Fibroblast of lung (primary cell): ENCODE measurements at regions not wholly inside any gene's neighbourhood (a gene's known extent, or its start where the extent isn't known, plus 50 kb on each side); places are given as distances from the start of the nearest gene placed in this dataset.

Source experiments
- DNase-seq, 2 donors: peaks; one replicate each; pipeline versions ENCODE4 v3.0.0 to v3.0.0-alpha.2; 2010; ENCODE audit warnings: low read depth in 2 of 2
- H2AFZ ChIP-seq: 2 replicates; pipeline ENCODE4 v1.5.1; 2012; ENCODE audit warnings: low read length, control low read depth, inconsistent platforms
- H3K27ac ChIP-seq: 2 replicates; pipeline ENCODE4 v1.5.1; 2011; ENCODE audit warnings: low read length, control low read depth; ENCODE audit not compliant: insufficient read depth
- H3K27me3 ChIP-seq: 2 replicates; pipeline ENCODE4 v1.5.1; 2011; ENCODE audit warnings: mild to moderate bottlenecking, low read length; ENCODE audit not compliant: control insufficient read depth, insufficient read depth
- H3K36me3 ChIP-seq: 2 replicates; pipeline ENCODE4 v1.5.1; 2011; ENCODE audit warnings: low read length; ENCODE audit not compliant: control insufficient read depth, insufficient read depth
- H3K4me1 ChIP-seq: 2 replicates; pipeline ENCODE4 v1.5.1; 2011; ENCODE audit warnings: low read length; ENCODE audit not compliant: control insufficient read depth, insufficient read depth; ENCODE audit errors: extremely low read depth
- H3K4me2 ChIP-seq: 2 replicates; pipeline ENCODE4 v1.5.1; 2011; ENCODE audit warnings: low read length, control low read depth; ENCODE audit not compliant: insufficient read depth; ENCODE audit errors: extremely low read depth
- H3K4me3 ChIP-seq, 4 experiments: fragments of 200-600 bp in 1 of 4; sonication (generic) in 1 of 4; replicated peaks in 1 of 4; 2 replicates each; pipeline ENCODE4 v1.5.1; 2011 to 2016; ENCODE audit warnings: low read length in 4 of 4, low read depth in 3 of 4, mild to moderate bottlenecking in 3 of 4, control low read depth in 2 of 4, inconsistent platforms in 1 of 4, mixed read lengths in 1 of 4; ENCODE audit not compliant: insufficient read depth in 1 of 4; ENCODE audit errors: control extremely low read depth in 1 of 4
- H3K79me2 ChIP-seq: 2 replicates; pipeline ENCODE4 v1.5.1; 2012; ENCODE audit warnings: mild to moderate bottlenecking, low read length, inconsistent platforms; ENCODE audit not compliant: control insufficient read depth, insufficient read depth
- H3K9ac ChIP-seq: 2 replicates; pipeline ENCODE4 v1.5.1; 2011; ENCODE audit warnings: mild to moderate bottlenecking, low read length, control low read depth; ENCODE audit not compliant: insufficient read depth
- H3K9me3 ChIP-seq: 2 replicates; pipeline ENCODE4 v1.5.1; 2012; ENCODE audit warnings: low read depth, low read length; ENCODE audit not compliant: control insufficient read depth, insufficient read depth
- H4K20me1 ChIP-seq: 2 replicates; pipeline ENCODE4 v1.5.1; 2011; ENCODE audit warnings: low read length; ENCODE audit not compliant: control insufficient read depth, insufficient read depth; ENCODE audit errors: extremely low read depth
- EZH2 ChIP-seq: IDR thresholded peaks from 2 replicates; pipeline ENCODE4 v1.5.1; 2012; ENCODE audit warnings: low read length, control low read depth, mild to moderate bottlenecking; ENCODE audit errors: missing control alignments
- TF ChIP-seq, protein P1 (sequence below), 2 donors: IDR thresholded peaks in 1 of 2; conservative IDR thresholded peaks in 1 of 2; 1 replicate in 1 of 2; 2 replicates in 1 of 2; pipeline ENCODE4 v1.5.1; 2011 to 2012; ENCODE audit warnings: low read length in 2 of 2, control low read depth in 1 of 2, inconsistent platforms in 1 of 2, low read depth in 1 of 2, mild to moderate bottlenecking in 1 of 2

DNA sequence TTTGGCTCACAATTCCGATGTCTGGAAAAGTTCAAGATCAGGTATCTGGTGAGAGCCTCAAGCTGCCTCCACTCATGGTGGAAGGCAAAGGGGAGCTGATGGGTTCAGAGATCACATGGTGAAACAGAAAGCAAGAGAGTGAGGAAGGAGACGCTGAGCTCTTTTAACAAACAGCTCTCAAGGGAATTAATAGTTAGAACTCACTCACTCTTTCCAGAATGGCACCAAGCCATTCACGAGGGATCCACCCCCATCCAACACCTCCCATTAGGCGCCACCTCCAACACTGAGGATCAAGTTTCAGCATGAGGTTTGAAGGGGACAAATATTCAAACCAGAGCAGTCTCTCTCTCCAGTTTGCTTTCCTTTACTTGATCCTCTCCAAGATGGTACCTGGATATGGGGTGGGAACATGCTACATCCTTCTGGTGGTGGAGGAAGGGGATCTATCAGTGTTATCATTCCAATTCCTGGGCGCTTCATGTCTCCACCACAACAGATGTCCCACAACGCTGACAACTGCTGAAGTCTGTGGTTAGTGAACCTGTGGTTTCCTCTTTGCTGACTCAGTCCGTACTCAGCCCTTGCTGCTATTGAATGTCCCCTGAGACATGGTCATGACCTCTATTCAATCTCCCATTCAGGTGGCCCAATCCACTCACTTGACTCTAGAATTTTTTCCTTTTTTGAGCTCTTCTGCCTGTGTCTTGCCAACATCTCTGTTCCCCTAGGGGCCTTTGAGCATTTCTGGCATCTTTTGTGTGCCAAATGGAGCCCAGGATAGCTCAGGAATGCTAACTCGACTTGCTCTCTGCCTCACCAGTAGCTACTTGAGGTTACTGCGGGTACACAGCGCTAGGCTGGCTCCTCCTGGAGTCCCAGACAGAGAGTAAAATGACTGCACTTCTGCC lies 395.2 kb downstream of the MID1IP1 start:
- H3K27me3 ChIP-seq, result no peaks in the 10 kb centered on the region
- H2AFZ ChIP-seq, result no peak overlapping the region
- no peak overlapping the region for H3K9ac ChIP-seq
- no peak overlapping the region for H3K4me3 ChIP-seq
- H3K27ac ChIP-seq, result no peak overlapping the region
- H3K4me2 ChIP-seq, result no peak overlapping the region
- TF ChIP-seq, protein P1, sequence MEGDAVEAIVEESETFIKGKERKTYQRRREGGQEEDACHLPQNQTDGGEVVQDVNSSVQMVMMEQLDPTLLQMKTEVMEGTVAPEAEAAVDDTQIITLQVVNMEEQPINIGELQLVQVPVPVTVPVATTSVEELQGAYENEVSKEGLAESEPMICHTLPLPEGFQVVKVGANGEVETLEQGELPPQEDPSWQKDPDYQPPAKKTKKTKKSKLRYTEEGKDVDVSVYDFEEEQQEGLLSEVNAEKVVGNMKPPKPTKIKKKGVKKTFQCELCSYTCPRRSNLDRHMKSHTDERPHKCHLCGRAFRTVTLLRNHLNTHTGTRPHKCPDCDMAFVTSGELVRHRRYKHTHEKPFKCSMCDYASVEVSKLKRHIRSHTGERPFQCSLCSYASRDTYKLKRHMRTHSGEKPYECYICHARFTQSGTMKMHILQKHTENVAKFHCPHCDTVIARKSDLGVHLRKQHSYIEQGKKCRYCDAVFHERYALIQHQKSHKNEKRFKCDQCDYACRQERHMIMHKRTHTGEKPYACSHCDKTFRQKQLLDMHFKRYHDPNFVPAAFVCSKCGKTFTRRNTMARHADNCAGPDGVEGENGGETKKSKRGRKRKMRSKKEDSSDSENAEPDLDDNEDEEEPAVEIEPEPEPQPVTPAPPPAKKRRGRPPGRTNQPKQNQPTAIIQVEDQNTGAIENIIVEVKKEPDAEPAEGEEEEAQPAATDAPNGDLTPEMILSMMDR (conservative IDR thresholded peaks at IDR 0.05 in 1 of 2, IDR thresholded peaks at IDR 0.05 in 1 of 2; ENCODE audit: low read depth in 1 of 2, low read length in 2 of 2), result no peak
- TF ChIP-seq EZH2, result no peak
- H3K4me1 ChIP-seq, result no peaks in the 10 kb centered on the region
- no peaks in the 10 kb centered on the region for H3K9me3 ChIP-seq
- peak; percentile 45 to 88 for DNase-seq
- no peaks in the 10 kb centered on the region for H3K36me3 ChIP-seq
- no peaks in the 10 kb centered on the region for H4K20me1 ChIP-seq
- no peaks in the 10 kb centered on the region for H3K79me2 ChIP-seq

DNA sequence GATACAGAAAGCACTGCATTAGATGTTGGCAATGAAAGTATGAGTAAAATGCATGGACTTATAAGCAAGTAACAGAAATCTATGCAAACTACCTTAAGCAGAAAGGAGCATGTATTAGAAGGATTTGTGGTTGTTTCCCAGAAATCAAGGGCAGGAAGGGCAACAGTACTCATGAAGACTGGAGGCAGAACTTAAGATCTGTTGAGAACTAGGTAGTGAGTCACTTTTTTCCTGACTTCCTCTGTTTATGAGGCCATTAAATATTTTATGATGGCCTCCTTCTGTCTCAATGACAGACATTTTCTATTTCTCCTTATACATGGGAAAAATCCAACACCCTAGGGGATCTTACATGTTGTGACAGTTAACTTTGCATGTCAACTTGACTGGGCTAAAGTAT lies 398.2 kb downstream of the MID1IP1 start:
- no peak overlapping the region for H3K4me2 ChIP-seq
- no peak for DNase-seq

DNA sequence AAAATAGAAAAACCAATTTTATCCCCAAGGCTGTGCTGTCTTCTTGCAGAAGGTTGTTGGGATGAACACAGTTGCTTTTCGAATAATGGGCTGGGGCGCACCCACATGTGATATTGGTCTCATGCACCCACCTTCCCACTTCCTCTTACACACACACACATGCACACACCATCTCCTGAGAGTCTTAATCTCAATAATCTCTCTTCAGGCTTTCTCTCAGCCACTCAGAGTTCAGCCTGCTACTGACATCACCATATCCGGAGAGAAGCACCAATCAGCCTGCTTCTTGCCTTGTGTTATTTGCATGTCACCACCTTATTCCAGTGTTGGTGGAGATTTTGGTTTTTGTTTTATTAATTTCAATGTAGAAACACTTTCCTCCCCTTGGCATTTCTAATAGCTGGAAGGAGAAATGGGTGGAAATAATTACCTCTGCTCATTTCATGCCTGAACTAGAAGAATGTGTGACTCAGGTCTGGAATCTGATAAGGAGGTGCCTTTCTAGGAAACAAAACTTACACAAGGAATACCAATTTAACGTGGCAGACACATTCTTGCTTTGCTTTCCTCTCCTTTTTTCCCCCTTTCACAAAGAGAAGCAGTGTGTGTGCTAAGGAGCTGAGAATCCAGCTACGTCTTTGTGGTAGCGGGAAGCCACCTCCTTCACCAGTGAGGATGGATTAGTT lies 400.2 kb downstream of the MID1IP1 start:
- DNase-seq, result peak in 1 of 2 donors; percentile 87

More for the DNA sequence above, 398.2 kb downstream of the MID1IP1 start:
- Histone ChIP-seq H3K4me3 (no peak overlapping the region), H3K9ac (no peak overlapping the region), H3K79me2 (no peaks in the 10 kb centered on the region), H2AFZ (no peak overlapping the region), H3K27ac (no peak overlapping the region), H3K27me3 (no peaks in the 10 kb centered on the region), H3K4me1 (no peaks in the 10 kb centered on the region), H3K36me3 (no peaks in the 10 kb centered on the region), H4K20me1 (no peaks in the 10 kb centered on the region), H3K9me3 (no peaks in the 10 kb centered on the region)
- no peak for TF ChIP-seq EZH2
- TF ChIP-seq, protein P1 (conservative IDR thresholded peaks at IDR 0.05 in 1 of 2, IDR thresholded peaks at IDR 0.05 in 1 of 2; ENCODE audit: low read depth in 1 of 2, low read length in 2 of 2), result no peak

More for the DNA sequence above, 400.2 kb downstream of the MID1IP1 start:
- H3K36me3 ChIP-seq, result no peaks in the 10 kb centered on the region
- H4K20me1 ChIP-seq, result no peaks in the 10 kb centered on the region
- H3K27ac ChIP-seq, result no peak overlapping the region
- H3K79me2 ChIP-seq, result no peaks in the 10 kb centered on the region
- H3K27me3 ChIP-seq, result no peaks in the 10 kb centered on the region
- no peak overlapping the region for H3K4me2 ChIP-seq
- H3K4me1 ChIP-seq, result no peaks in the 10 kb centered on the region
- no peak overlapping the region for H2AFZ ChIP-seq
- H3K4me3 ChIP-seq, result no peak overlapping the region
- H3K9me3 ChIP-seq, result no peaks in the 10 kb centered on the region
- TF ChIP-seq, protein P1 (conservative IDR thresholded peaks at IDR 0.05 in 1 of 2, IDR thresholded peaks at IDR 0.05 in 1 of 2; ENCODE audit: low read depth in 1 of 2, low read length in 2 of 2), result no peak
- no peak for TF ChIP-seq EZH2
- no peak overlapping the region for H3K9ac ChIP-seq
